Frontal cortex (tissue), 3 donors: ENCODE measurements at regions not wholly inside any gene's neighbourhood (a gene's known extent, or its start where the extent isn't known, plus 50 kb on each side); places are given as distances from the start of the nearest gene placed in this dataset.
"Not testable (repeated sequence)": the region's sequence is repeated elsewhere in the genome, so short reads cannot be mapped to it uniquely, and the experiment has no call there.

Experiments
- DNase-seq, 2 donors: peaks; one replicate each; pipeline ENCODE4 v3.0.0; 2012; ENCODE audit warnings: low spot score in 2 of 2
- FAIRE-seq: peaks from 2 replicates; lab custom pipeline; 2012; peaks lifted over from hg19 to GRCh38; lab: Jason Lieb, UNC
- donor health status: control.
- donor health status: control.
- donor health status: control.

DNA sequence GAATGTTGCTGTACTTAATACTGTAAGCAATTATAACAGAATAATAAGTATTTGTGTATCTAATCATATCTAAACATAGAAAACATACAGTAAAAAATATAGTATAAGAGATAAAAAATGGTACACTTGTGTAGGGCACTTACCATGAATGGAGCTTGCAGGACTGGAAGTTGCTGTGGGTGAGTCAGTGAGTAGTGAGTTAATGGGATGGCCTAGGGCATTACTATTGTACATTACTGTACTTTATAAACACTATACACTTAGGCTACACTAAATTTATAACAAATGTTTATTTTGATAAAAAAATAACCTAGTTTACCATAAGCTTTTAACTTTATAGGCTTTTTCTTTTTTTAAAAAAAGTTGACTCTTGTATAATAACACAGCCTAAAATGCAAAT lies 1071.2 kb upstream of the SEL1L start:
- no peak for DNase-seq
- no peak for FAIRE-seq

DNA sequence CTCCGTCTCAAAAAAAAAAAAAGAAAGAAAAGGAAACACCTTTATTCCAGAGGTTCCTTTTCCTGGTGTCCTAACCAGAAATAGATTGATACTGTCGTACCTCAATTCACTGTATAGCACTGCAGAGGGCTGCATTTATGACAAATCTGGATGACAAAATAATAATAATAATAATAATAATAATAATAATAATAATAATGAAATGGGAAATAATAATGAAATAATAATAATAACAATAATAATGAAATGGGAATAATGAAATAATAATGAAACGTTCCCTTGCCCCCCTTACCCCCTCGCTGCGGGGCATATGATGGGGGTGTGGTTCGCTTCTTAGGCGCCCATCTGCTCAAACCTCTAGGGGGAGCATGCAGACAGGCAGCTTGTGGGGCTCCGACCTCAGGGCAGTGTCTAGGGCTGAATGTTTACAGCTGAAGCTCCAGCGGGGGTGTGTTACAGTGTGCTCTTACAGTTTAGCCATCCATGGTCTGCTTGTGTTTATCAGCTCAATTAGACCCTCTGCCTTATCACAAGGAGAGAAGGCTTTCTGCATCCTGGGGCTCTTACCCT lies 1088.3 kb upstream of the SEL1L start:
- DNase-seq, result no peak
- FAIRE-seq, result no peak

DNA sequence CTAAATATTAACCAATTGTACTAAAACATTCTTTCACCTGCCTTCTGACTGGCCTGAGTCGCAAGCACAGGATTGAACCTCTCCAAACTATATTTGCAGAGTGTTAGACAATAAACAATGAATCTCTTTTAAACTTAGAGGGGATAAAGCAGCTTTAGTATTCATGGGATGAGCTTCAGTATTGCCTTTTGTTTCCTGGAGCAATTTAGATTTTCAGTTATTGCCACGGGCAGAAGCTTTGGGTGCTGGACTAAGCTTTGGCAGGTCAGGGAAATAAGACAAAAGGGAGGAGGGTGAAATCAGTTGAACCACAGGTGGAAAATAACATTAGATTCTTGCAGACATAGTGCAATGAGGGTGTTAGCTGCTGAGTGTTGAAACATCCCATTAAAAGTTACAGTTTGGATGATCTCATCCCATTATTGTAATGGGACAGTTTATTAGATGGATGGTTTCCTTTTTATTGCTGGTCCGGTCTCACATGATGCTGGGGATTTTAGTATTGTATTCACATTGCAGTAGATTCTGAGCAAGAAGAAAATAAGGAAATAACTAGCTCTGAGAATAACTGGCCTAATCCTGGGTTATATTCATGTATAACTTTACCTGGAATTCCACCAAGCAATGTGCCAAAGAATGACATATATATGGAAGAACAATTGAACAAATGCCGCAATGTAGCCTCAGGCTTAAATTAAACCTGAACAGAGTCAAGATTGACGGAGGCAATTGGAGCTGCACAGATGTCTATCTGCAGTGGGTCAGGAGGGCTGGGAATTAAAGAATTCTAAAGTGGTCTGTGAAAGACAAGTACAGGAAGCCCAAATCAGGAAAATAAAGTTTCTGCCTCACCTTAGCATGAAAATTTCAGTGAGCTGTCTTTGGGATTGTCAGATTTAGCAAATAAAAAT lies 1092.8 kb upstream of the SEL1L start:
- DNase-seq, result no peak
- FAIRE-seq, result no peak

DNA sequence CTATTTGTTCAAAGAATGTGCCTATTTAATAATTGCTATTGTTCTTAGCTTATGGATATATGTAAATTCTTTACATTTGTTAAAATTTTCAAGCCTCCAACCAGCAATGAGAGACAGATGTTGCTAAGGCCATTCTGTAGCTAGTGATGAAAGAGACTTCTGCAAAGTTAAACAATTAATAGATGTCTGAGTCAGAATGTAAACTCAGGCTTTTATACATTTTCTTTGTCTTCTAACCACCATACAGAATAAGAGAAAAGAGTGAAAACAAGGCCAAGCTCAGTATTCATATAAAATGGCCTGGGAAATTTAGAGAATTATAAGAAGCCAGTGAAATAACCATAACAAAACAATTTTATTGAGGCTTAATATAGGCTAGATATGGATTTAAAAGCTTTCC lies 1102.3 kb upstream of the SEL1L start:
- DNase-seq (no peak), FAIRE-seq (no peak)

DNA sequence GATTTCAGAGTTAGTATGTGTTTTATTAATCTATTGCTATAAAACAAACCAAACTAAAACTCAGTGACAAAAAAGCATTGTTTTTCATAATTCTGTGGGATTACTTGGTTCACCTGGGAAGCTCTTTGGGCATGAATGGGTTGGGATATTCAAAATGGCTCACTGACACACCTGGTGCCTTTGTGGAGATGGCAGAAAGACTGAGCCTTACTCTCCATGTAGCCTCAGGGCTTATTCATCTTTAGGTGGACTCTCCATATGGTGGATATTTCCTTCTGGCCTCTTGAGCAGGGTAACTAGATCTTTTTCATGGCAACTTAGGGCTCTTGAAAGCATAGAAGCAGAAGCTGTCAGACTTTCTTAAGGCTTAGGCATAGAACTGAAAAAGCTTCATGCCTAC lies 1102.8 kb upstream of the SEL1L start:
- DNase-seq (no peak), FAIRE-seq (no peak)

GRCh38 chr14:82641050-82641540 lies 1107.4 kb upstream of the SEL1L start:
- no peak for DNase-seq

GRCh38 chr14:82642425-82642824 lies 1108.8 kb upstream of the SEL1L start:
- FAIRE-seq (no peak), DNase-seq (no peak)

More at GRCh38 chr14:82641050-82641540, 1107.4 kb upstream of the SEL1L start:
- no peak for FAIRE-seq

- no peak for DNase-seq
- FAIRE-seq, result no peak
Measured at GRCh38 chr14:82647088-82647810, 1113.6 kb upstream of the SEL1L start.

DNA sequence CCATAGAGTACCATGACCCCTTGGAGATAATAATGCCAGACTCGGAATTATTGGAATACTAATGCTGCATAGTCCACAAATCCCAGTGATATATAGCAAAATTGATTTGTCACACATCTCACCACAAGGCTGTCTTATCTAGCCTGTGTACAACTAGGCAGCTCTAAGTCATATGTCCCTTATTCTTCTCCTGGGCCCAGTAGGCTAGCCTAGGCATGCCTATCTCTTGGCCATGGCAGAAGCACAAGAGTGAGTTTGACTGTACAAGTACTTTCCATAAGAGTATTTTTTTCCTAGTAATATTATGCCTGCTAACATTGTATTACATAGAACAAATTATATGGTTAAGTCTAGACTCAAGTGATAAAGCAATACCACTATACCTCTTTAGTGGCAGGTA lies 1122.1 kb upstream of the SEL1L start:
- DNase-seq (no peak), FAIRE-seq (no peak)

DNA sequence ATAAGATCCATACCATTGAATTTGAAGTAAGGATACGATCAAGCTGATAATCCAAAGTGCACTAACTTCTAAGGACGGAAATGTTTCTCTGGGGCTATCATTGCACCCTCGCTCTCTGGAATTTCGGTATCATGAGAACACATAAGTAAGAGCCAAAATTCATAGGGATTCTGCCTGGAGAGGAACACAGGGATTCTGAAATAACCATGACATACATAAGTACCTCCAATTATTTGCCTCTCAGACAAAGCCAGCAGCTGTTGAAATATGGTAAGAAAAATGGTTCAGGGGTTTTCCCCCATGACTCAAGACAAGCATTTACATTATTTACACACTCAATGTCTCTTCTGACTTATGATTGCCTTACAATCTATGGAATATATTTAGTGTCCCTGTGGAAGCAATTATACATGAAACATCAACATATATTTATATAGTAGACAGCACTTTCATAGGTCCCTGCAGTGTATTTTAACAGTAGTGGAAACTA lies 1123.6 kb upstream of the SEL1L start:
- no peak for FAIRE-seq

GRCh38 chr14:82661258-82661657 lies 1127.6 kb upstream of the SEL1L start:
- FAIRE-seq (no peak), DNase-seq (no peak)

More for the DNA sequence above, 1123.6 kb upstream of the SEL1L start:
- DNase-seq, result no peak

DNA sequence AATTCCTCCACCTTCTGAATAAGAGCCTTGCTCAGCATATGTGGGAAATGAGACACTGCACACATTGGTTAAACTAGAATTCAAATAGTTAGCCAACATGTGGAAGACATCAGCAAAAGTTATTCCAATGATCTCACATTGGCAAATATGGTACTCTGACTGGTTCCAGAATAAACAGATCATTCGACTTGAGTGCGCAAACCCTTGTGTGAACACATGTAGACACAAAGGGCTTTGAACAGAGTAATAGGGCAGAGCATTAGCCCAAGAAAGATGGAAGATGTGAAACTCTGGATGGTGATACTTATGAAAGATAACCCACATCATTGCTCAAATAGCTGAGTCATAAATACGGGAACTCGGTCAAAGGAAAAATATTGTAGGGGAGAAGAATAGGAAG lies 1133.4 kb upstream of the SEL1L start:
- no peak for DNase-seq
- no peak for FAIRE-seq

DNA sequence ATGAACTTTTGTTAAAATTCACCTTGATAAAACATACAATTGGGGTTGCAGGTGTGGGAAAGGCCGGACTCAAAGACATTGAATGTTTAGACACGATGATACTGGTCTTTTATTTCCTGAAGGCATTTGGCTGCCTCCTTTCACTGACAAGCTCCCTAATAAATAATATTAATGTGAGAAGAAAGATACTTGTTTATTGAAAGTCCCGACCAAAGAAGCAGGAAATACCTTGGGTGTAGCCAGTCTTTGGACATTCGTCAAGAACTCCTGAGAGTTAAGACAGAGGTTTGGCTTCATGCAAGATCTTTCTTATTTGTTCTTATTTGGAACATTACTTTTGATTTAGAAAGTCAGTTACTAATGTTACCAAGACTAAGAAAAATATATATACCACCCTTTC lies 1133.8 kb upstream of the SEL1L start:
- FAIRE-seq, result no peak
- no peak for DNase-seq

- FAIRE-seq, result no peak
- no peak for DNase-seq
Measured at GRCh38 chr14:82676403-82676802, 1142.8 kb upstream of the SEL1L start.

- FAIRE-seq (no peak), DNase-seq (no peak)
Measured at GRCh38 chr14:82689948-82690347, 1156.3 kb upstream of the SEL1L start.

- DNase-seq, FAIRE-seq: not testable (repeated sequence)
Measured at GRCh38 chr14:82691191-82691590, 1157.5 kb upstream of the SEL1L start.

DNA sequence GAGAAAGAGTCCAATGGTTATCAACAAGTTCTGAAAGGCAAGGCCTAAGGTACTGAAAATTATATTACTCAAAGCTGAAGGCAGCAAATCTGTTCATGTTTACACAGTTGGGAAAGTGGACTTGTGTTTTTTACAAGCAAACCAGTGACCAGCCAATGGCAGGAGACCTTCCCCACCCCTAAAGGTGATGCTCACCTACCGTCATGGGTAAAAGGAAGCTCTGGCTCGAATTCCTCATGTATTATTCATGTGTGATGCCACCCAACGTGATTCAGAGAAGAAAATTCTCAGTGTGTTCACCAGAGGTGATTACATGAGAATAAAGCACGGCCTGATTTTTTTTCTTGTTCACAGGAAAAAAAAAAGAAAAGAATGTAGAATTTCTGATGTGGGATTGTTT lies 1161.2 kb upstream of the SEL1L start:
- FAIRE-seq (no peak), DNase-seq (no peak)

- DNase-seq (no peak), FAIRE-seq (no peak)
Measured at GRCh38 chr14:82704218-82704617, 1170.6 kb upstream of the SEL1L start.

GRCh38 chr14:82710267-82710841 lies 1176.7 kb upstream of the SEL1L start:
- DNase-seq, result no peak

DNA sequence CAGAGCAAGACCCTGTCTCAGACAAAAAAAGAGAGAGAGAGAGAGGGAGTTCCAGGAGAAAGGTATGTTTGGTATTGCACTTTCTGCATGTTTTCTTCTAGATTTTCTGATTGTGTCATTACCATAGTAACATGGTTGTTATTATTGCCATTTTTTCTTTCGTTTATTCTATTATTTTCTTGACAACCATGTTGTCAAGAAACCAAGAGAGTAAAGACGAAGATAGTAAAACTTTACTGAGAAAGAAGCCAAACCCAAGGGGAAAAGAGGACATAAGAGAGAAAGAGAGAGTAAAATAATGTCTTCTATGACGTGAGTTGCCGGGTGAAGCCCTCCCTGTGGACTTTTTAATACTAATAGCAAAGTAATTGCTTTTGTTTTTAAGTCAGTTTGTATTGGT lies 1186.0 kb upstream of the SEL1L start:
- FAIRE-seq (no peak), DNase-seq (no peak)

More at GRCh38 chr14:82710267-82710841, 1176.7 kb upstream of the SEL1L start:
- no peak for FAIRE-seq
